ENCODE measurements at regions not wholly inside any gene's neighbourhood (a gene's known extent, or its start where the extent isn't known, plus 50 kb on each side); places are given as distances from the start of the nearest gene placed in this dataset.

GRCh38 chr14:32258336-32258993 is 55.4 kb upstream of the RNU6-8 start:
- Histone ChIP-seq H3K27ac (replicated peaks) (no peak overlapping the region), H3K4me3 (replicated peaks; ENCODE audit: insufficient read depth, low read length) (no peak overlapping the region), H3K27me3 (ENCODE audit: insufficient read depth, poor library complexity, severe bottlenecking) (no peaks in the 10 kb centered on the region)
- no peak for DNase-seq (ENCODE audit: low read depth in 1 of 2, low spot score in 1 of 2)
- no peak for TF ChIP-seq SPI1 (IDR thresholded peaks at IDR 0.05; ENCODE audit: borderline replicate concordance, low read depth)
- TF ChIP-seq CTCF (IDR thresholded peaks at IDR 0.05; ENCODE audit: insufficient read depth, low read length) = no peak
- TF ChIP-seq GABPA (IDR thresholded peaks at IDR 0.05; ENCODE audit: low read depth) = no peak
- no peak for TF ChIP-seq POLR2AphosphoS5 (IDR thresholded peaks at IDR 0.05; ENCODE audit: low read depth)
- TF ChIP-seq REST (IDR thresholded peaks at IDR 0.05; ENCODE audit: insufficient replicate concordance, low read depth) = no peak

- DNase-seq (ENCODE audit: low read depth in 1 of 2, low spot score in 1 of 2) = no peak
- H3K27me3 ChIP-seq (ENCODE audit: insufficient read depth, poor library complexity, severe bottlenecking) = no peaks in the 10 kb centered on the region
- no peak for TF ChIP-seq CTCF (IDR thresholded peaks at IDR 0.05; ENCODE audit: insufficient read depth, low read length)
- no peak overlapping the region for H3K4me3 ChIP-seq (replicated peaks; ENCODE audit: insufficient read depth, low read length)
- H3K27ac ChIP-seq (replicated peaks) = no peak overlapping the region
Observed at GRCh38 chr14:32259368-32260013, 56.4 kb upstream of the RNU6-8 start.

- Histone ChIP-seq H3K27me3 (ENCODE audit: insufficient read depth, poor library complexity, severe bottlenecking) (no peaks in the 10 kb centered on the region), H3K4me3 (replicated peaks; ENCODE audit: insufficient read depth, low read length) (no peak overlapping the region), H3K27ac (replicated peaks) (no peak overlapping the region)
- DNase-seq (ENCODE audit: low read depth in 1 of 2, low spot score in 1 of 2) = no peak
- no peak for TF ChIP-seq POLR2AphosphoS5 (IDR thresholded peaks at IDR 0.05; ENCODE audit: low read depth)
- TF ChIP-seq SPI1 (IDR thresholded peaks at IDR 0.05; ENCODE audit: borderline replicate concordance, low read depth) = no peak
- TF ChIP-seq GABPA (IDR thresholded peaks at IDR 0.05; ENCODE audit: low read depth) = no peak
- TF ChIP-seq REST (IDR thresholded peaks at IDR 0.05; ENCODE audit: insufficient replicate concordance, low read depth) = no peak
- no peak for TF ChIP-seq CTCF (IDR thresholded peaks at IDR 0.05; ENCODE audit: insufficient read depth, low read length)
Observed at GRCh38 chr14:32263939-32264567, 61.0 kb upstream of the RNU6-8 start.
